Central memory CD4-positive, alpha-beta T cell (primary cell): ENCODE measurements at regions not wholly inside any gene's neighbourhood (a gene's known extent, or its start where the extent isn't known, plus 50 kb on each side); places are given as distances from the start of the nearest gene placed in this dataset.

Experiments used
- DNase-seq: peaks from one replicate; pipeline ENCODE4 v3.0.0; 2022

DNA sequence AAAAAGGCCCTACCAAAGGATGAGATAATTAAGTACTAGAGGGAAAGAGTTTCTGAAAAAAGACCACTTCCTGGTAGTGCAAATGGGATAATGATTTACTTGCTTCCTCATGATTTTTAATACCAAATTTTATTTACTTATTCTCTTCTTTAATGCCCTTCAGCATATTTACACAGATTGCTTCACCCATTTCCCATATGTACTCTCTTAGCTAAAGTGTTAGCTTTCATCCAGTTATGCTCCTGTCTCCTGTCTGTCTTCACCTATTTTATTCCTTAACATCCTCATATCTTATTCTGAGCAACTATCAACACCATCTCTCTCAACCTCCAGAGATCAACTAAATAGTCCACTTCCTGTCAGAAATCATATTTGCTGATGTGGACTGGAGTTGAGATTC is 183.2 kb upstream of the HS3ST1 start:
- DNase-seq = no peak

GRCh38 chr4:11609751-11610150 is 181.1 kb upstream of the HS3ST1 start:
- DNase-seq = no peak

DNA sequence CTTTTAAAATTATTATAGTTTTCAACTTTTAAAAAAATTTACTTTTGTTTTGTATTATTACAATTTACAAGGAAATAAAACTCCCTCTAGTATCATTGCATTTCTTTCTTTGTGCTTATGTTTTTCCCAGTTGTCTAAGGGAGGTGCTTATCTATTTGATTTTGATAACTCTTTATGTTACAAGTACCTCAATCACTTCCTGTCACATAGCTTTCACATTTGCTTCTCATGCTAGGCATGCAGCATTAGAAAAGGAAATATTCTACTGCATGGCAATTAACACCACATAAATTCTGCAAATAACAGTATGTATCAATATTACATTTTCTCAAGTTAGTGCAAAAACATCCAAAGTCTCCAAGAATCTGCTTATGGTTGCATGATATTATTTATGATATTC is 180.3 kb upstream of the HS3ST1 start:
- no peak for DNase-seq

DNA sequence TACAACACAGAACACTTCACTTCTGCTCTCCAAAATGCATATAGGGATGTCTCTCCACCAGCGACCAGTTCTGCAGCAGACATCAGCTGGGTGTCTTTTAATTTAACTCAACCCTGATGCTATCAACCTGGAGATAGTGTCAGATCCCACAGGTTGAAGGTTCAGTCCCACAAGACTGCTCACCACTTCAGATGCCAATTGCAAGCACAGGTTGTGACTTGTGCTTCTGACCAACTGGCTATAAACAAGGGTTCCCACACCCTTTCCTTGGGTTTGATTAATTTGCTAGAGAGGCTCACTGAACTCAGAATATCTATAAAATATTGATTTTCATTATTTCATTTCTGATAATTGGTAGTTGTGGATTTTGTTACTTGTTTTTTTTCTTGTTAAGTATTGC is 177.4 kb upstream of the HS3ST1 start:
- no peak for DNase-seq

DNA sequence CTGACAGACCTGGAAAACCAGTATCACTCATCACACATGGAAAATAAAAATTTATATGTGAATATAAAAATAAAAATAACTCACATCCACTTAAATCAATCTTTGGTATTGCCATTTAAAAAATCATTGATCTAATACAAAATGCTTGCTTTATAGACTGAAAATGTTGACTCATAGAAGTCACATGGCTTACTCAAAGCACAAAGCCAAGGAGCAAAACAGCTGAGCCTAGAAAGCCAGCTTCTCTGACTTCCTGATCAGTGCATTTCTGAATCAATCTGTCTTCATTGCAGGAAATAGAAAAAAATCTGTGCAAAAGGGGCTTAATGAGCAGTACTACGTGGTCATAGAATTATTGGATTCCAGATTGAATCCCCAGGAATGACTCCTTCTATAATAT is 176.9 kb upstream of the HS3ST1 start:
- no peak for DNase-seq

DNA sequence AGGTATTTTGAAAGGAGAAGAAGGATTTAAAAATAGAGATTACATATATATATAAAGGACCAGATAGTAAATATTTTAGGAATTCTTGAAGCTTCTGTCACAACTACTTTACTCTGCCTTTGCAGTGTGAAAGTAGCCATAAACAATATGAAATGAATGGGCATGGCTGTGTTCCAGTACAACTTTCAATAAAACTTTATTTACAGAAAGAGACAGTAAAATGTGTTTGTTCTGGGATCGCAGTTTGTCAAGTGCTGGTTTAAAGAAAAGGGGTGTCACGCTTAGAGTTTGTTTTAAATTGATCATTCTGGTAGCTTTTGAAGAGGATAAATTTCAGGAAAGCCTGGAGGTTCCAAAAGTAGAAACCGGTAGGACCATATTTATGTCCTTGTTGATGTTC is 176.1 kb upstream of the HS3ST1 start:
- DNase-seq = no peak

- DNase-seq = no peak
Observed at GRCh38 chr4:11603591-11604194, 175.0 kb upstream of the HS3ST1 start.

- DNase-seq = no peak
Observed at GRCh38 chr4:11602606-11603340, 174.1 kb upstream of the HS3ST1 start.

GRCh38 chr4:11599064-11599463 is 170.4 kb upstream of the HS3ST1 start:
- no peak for DNase-seq

GRCh38 chr4:11598591-11598990 is 169.9 kb upstream of the HS3ST1 start:
- DNase-seq = no peak

DNA sequence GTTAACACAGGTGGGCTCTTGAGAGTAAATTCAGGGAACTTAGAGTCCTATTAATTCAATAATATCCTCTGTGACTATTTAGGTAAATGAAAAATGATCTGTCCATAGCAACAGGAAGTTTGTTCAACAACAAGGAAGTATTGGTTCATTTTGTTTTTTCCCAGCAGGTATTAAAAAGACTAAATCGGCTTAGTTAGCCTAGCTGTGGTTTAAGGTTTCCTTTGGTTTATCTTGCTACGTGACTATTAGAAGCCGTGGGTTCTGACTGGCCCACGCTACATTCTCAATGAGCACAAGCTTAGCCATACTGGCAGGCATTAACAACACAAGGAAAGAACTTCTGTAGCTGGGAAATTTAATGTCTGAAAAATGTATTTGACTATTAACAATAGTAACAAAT is 168.8 kb upstream of the HS3ST1 start:
- no peak for DNase-seq

DNA sequence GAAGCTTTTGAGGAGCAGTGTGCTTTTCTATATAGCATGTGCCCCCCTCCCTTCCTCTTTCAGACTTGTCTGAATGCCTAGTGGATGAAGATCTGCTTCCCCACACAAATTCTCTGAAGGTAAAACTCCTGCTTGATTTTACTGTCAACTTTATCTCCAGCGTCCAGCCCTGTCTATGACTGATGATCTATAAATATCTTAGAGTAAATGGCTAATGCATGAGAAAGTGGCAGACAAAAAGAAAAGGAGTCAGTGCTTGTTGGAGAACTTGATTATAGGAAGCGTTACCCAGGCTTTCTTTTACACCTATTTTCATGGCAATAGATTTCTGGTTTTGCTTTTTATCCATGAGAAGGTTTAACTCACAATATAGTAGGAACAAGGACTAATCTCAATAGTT is 168.3 kb upstream of the HS3ST1 start:
- DNase-seq = no peak

- DNase-seq = no peak
Observed at GRCh38 chr4:11593576-11594116, 165.0 kb upstream of the HS3ST1 start.

DNA sequence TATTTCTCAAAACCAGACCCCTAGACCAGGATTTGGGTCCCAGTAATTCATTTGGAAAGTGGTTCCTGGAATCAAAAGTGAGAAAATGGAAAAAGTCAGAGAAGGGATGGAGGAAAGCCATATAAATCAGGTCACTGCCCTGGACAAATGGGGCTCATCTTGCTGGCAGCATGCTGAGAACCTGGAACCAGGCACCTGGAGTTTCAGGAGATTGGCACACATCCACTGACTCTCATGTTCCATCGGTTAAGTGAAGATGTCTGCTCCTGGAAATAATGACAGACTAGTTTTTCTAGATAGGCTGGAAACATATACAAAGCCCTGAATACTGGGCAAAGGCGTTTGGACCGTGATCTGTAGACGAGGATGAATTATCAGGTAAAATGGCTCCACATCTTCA is 163.6 kb upstream of the HS3ST1 start:
- no peak for DNase-seq

GRCh38 chr4:11590132-11590531 is 161.4 kb upstream of the HS3ST1 start:
- no peak for DNase-seq

- DNase-seq = no peak
Observed at GRCh38 chr4:11589676-11590075, 161.0 kb upstream of the HS3ST1 start.

DNA sequence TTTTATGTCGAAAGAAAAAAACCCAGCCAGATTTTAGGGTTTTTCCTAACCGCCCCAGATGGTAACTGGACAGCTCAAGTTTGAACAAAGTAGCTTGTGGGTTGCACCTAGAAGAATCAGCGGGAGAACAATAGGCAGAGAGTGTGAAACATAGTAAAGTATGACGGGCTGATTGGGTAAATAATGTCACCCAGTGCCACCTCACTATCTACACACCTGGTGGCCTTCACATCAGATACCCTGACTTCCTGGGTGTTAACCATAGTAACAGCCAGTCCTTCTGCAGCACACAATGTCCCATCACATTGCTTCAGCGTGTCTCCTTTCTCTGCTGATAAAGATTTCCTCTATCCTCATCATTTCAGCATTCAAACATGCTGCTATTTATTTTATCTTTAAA is 159.1 kb upstream of the HS3ST1 start:
- no peak for DNase-seq

DNA sequence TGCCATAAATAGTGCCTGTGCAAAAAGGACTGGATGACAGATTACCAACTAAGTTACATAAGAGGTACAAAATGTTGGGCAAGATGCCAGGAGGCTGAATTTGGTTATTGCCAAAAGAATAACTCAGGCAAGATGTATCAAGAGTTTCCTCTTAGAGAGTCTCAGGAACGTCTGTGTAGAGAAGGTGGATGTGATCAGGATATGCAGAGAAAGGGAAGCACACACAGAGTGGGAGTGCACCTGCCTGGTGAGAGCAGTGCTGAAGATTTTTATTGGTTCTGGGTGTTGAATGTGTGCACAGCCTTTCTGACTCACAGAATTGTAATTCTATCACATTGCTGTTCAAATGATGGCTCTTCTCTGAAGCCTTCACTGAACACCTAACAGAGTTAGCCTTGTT is 156.8 kb upstream of the HS3ST1 start:
- DNase-seq = no peak

DNA sequence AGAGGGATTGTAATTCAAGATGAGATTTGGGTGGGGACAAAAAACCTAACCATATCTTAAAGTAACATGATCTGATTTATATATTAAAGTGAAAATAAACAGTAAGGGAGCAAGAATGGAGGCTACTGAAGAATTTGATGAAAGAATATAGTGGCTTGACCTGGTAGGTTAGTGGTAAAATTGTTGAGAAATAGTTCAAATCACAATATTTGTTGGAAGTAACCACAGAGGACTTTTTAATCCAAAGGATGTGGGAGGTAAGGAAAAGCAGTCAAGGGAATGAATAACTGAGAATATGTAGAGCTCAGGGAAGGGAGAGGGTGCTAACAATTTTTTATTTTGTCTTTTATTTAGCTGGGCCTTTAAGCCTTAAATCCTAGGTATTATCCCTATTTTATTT is 139.8 kb upstream of the HS3ST1 start:
- no peak for DNase-seq

GRCh38 chr4:11566444-11567022 is 137.8 kb upstream of the HS3ST1 start:
- DNase-seq = no peak

DNA sequence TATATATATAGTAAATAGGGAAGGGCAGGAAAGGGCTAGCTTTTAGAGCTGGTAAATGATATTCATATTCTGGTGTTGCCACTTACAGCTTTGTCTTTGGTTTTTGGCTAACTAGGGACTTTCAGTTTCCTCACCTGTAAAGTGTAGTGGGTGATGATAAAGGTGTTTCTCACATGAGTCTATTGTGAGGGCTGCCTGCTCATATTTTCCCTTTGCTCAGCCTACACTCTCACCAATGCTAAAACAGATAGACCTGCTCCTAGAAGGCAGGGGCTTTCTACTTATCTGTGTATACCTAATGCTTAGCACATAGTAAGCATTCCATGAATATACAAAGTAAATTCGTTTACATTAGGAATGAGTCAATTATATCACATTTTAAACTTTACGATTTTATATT is 137.2 kb upstream of the HS3ST1 start:
- DNase-seq = no peak

- no peak for DNase-seq
Observed at GRCh38 chr4:11565213-11565612, 136.5 kb upstream of the HS3ST1 start.

DNA sequence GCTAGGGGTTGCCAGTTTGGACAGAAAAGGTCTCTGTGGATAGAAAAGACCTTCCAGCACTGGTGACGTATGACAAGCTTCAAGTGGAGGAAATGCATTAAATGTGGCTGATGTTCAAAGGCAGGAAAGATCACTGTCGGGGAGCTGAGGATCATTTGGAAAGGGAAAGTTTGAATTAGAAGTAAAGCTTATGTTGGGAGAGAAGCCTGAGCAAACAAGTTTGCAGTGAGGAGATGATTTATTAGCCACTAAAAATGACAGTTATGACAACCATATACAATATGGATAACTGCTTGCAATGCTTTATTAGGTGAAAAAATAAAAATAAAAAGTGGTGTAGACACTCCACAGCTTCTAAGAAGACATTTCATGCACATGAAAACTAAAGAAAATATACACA is 135.3 kb upstream of the HS3ST1 start:
- no peak for DNase-seq

DNA sequence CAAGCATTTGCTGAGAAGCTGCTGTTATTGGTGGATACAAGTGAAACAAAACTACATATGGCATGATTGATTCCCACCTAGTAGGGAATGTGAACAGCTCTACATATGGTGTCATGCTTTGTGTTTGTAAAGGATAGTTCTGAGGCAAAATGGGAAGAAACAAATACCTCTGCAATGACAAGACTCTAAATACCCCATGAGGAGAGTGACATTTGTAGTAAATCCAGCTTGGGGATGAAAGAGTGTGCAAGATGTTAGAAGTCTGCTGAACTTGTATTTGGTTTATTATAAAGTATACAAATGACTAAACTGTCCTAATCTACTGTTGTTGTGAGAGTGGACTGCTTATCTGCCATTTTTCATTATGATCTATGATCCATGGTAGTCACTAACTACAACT is 120.8 kb upstream of the HS3ST1 start:
- DNase-seq = no peak
